ENCODE measurements at regions not wholly inside any gene's neighbourhood (a gene's known extent, or its start where the extent isn't known, plus 50 kb on each side); places are given as distances from the start of the nearest gene placed in this dataset.

DNA sequence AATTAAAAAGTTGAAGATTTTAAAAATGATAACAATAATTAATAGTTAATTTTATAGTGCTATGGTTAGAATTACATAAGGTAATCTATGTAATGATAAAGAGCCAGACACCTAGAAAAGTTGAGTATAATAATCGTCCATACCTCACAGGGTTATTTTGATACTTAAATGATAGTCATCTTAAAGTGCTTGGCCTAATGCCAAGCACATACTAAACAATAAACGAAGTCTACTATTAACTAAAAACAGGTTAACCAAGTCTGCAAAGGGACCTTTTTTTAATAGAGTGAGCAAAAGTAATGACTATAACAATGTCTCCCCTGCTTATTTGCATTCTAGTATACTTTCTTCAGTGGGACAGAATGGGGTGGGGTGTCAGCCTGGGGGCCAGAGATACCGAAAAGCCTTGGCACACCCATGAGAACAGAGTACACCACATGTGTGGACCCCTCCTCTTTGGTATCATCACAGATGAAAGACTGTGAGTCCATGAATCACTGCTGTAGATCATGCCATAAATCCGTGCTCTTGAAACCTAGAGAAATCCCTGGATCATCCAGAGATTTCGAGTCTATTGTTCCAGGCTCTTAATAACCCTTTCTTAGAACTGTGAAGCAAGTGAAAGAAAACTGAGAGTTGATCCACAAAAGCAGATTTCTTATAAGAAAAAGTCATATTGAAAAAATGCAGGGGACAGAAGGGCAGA lies 249.5 kb downstream of the PRELID2 start:
- no peak overlapping the region for H2AFZ ChIP-seq (ENCODE audit: low read depth, low read length)
- no peaks in the 10 kb centered on the region for H4K20me1 ChIP-seq (ENCODE audit: insufficient read depth, low read length)
- H3K9me3 ChIP-seq (ENCODE audit: insufficient read depth, low read length): no peaks in the 10 kb centered on the region
- no peak overlapping the region for H3K9ac ChIP-seq (ENCODE audit: low read length)
- no peaks in the 10 kb centered on the region for H3K27me3 ChIP-seq (ENCODE audit: low read depth, low read length)
- no peaks in the 10 kb centered on the region for H3K4me1 ChIP-seq (ENCODE audit: low read length)
- no peak overlapping the region for H3K4me2 ChIP-seq (ENCODE audit: low read length)
- TF ChIP-seq, protein P1, sequence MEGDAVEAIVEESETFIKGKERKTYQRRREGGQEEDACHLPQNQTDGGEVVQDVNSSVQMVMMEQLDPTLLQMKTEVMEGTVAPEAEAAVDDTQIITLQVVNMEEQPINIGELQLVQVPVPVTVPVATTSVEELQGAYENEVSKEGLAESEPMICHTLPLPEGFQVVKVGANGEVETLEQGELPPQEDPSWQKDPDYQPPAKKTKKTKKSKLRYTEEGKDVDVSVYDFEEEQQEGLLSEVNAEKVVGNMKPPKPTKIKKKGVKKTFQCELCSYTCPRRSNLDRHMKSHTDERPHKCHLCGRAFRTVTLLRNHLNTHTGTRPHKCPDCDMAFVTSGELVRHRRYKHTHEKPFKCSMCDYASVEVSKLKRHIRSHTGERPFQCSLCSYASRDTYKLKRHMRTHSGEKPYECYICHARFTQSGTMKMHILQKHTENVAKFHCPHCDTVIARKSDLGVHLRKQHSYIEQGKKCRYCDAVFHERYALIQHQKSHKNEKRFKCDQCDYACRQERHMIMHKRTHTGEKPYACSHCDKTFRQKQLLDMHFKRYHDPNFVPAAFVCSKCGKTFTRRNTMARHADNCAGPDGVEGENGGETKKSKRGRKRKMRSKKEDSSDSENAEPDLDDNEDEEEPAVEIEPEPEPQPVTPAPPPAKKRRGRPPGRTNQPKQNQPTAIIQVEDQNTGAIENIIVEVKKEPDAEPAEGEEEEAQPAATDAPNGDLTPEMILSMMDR (IDR thresholded peaks at IDR 0.05; ENCODE audit: low read depth, low read length): no peak
- no peak for TF ChIP-seq EZH2phosphoT487 (IDR thresholded peaks at IDR 0.05; ENCODE audit: low read depth)
- H3K27ac ChIP-seq (ENCODE audit: low read length): no peak overlapping the region
- H3K79me2 ChIP-seq (ENCODE audit: low read length): no peaks in the 10 kb centered on the region
- H3K36me3 ChIP-seq (replicated peaks; ENCODE audit: low read depth, low read length): no peaks in the 10 kb centered on the region
- H3K4me3 ChIP-seq (ENCODE audit: low read length): no peak overlapping the region

DNA sequence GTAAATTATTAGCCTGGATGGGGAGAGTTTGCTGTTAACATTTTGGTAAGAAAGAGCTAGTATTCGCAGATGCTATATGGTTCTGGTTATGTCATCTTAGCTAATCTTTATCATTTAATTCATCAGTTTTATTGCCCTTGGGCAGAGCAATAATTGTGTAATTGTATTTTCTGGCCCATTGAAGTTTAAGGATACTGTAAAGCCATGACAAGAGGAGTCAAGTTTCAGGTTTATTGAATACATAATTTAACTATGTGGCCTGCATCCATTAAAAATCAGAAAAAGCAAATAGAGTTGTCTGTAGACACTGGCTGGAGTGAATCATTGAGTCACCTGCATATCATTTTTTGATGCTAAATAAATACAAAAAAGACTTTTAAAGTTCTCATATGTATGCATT lies 255.8 kb downstream of the PRELID2 start:
- TF ChIP-seq, protein P1 (IDR thresholded peaks at IDR 0.05; ENCODE audit: low read depth, low read length): no peak
- no peak for TF ChIP-seq EZH2phosphoT487 (IDR thresholded peaks at IDR 0.05; ENCODE audit: low read depth)
- Histone ChIP-seq H3K9ac (ENCODE audit: low read length) (no peak overlapping the region), H3K4me3 (ENCODE audit: low read length) (no peak overlapping the region), H3K4me2 (ENCODE audit: low read length) (no peak overlapping the region), H3K9me3 (ENCODE audit: insufficient read depth, low read length) (no peaks in the 10 kb centered on the region), H3K27me3 (ENCODE audit: low read depth, low read length) (no peaks in the 10 kb centered on the region), H3K36me3 (replicated peaks; ENCODE audit: low read depth, low read length) (no peaks in the 10 kb centered on the region), H3K79me2 (ENCODE audit: low read length) (no peaks in the 10 kb centered on the region), H3K27ac (ENCODE audit: low read length) (no peak overlapping the region), H2AFZ (ENCODE audit: low read depth, low read length) (no peak overlapping the region), H4K20me1 (ENCODE audit: insufficient read depth, low read length) (no peaks in the 10 kb centered on the region), H3K4me1 (ENCODE audit: low read length) (no peaks in the 10 kb centered on the region)

- no peaks in the 10 kb centered on the region for H4K20me1 ChIP-seq (ENCODE audit: insufficient read depth, low read length)
- no peaks in the 10 kb centered on the region for H3K36me3 ChIP-seq (replicated peaks; ENCODE audit: low read depth, low read length)
- no peak overlapping the region for H3K9ac ChIP-seq (ENCODE audit: low read length)
- no peak overlapping the region for H2AFZ ChIP-seq (ENCODE audit: low read depth, low read length)
- no peaks in the 10 kb centered on the region for H3K79me2 ChIP-seq (ENCODE audit: low read length)
- TF ChIP-seq, protein P1 (IDR thresholded peaks at IDR 0.05; ENCODE audit: low read depth, low read length): no peak
- TF ChIP-seq EZH2phosphoT487 (IDR thresholded peaks at IDR 0.05; ENCODE audit: low read depth): no peak
- no peak overlapping the region for H3K4me2 ChIP-seq (ENCODE audit: low read length)
- no peak overlapping the region for H3K4me3 ChIP-seq (ENCODE audit: low read length)
- no peaks in the 10 kb centered on the region for H3K27me3 ChIP-seq (ENCODE audit: low read depth, low read length)
- no peaks in the 10 kb centered on the region for H3K9me3 ChIP-seq (ENCODE audit: insufficient read depth, low read length)
- no peaks in the 10 kb centered on the region for H3K4me1 ChIP-seq (ENCODE audit: low read length)
- H3K27ac ChIP-seq (ENCODE audit: low read length): no peak overlapping the region
Observed at GRCh38 chr5:145574889-145575573, 260.1 kb downstream of the PRELID2 start.

- Histone ChIP-seq H3K27ac (ENCODE audit: low read length) (no peak overlapping the region), H3K4me2 (ENCODE audit: low read length) (no peak overlapping the region), H2AFZ (ENCODE audit: low read depth, low read length) (no peak overlapping the region), H3K36me3 (replicated peaks; ENCODE audit: low read depth, low read length) (no peaks in the 10 kb centered on the region), H3K79me2 (ENCODE audit: low read length) (no peaks in the 10 kb centered on the region), H3K4me3 (ENCODE audit: low read length) (no peak overlapping the region), H3K27me3 (ENCODE audit: low read depth, low read length) (no peaks in the 10 kb centered on the region), H4K20me1 (ENCODE audit: insufficient read depth, low read length) (no peaks in the 10 kb centered on the region), H3K9me3 (ENCODE audit: insufficient read depth, low read length) (no peaks in the 10 kb centered on the region), H3K9ac (ENCODE audit: low read length) (no peak overlapping the region), H3K4me1 (ENCODE audit: low read length) (no peaks in the 10 kb centered on the region)
- TF ChIP-seq EZH2phosphoT487 (IDR thresholded peaks at IDR 0.05; ENCODE audit: low read depth): no peak
- TF ChIP-seq, protein P1 (IDR thresholded peaks at IDR 0.05; ENCODE audit: low read depth, low read length): no peak
Observed at GRCh38 chr5:145568581-145568980, 266.6 kb downstream of the PRELID2 start.
